Activated T-helper 1 cell treated with anti-CD3 and anti-CD28 coated beads, Interleukin-12 subunit alpha, Interleukin-12 subunit beta, Interleukin-2, Interleukin-4 antibody, amounts not matched to agents 30 ng/mL and 10 ng/mL and 1 ng/mL, durations not matched to agents 14 hours and 24 hours and 36 hours (primary cell): ENCODE measurements at regions not wholly inside any gene's neighbourhood (a gene's known extent, or its start where the extent isn't known, plus 50 kb on each side); places are given as distances from the start of the nearest gene placed in this dataset.
"Not testable (repeated sequence)": the region's sequence is repeated elsewhere in the genome, so short reads cannot be mapped to it uniquely, and the experiment has no call there.

ENCODE experiments used
- DNase-seq: peaks from one replicate; pipeline ENCODE4 v3.0.0; 2021; ENCODE audit warnings: low spot score
- H3K27ac Mint-ChIP-seq: one replicate; pipeline ENCODE4 v1.8.0; 2021; ENCODE audit warnings: mild to moderate bottlenecking, mixed read lengths
- H3K27me3 Mint-ChIP-seq: one replicate; pipeline ENCODE4 v1.8.0; 2022; ENCODE audit warnings: mild to moderate bottlenecking, moderate library complexity, mixed read lengths; ENCODE audit not compliant: insufficient read depth
- H3K36me3 Mint-ChIP-seq: one replicate; pipeline ENCODE4 v1.8.0; 2021; ENCODE audit warnings: low read depth, mixed read lengths
- H3K4me1 Mint-ChIP-seq: one replicate; pipeline ENCODE4 v1.8.0; 2021; ENCODE audit warnings: low read depth, mixed read lengths
- H3K4me3 Mint-ChIP-seq: one replicate; pipeline ENCODE4 v1.8.0; 2021; ENCODE audit warnings: mild to moderate bottlenecking, moderate library complexity, mixed read lengths
- H3K9me3 Mint-ChIP-seq: one replicate; pipeline ENCODE4 v1.8.0; 2021; ENCODE audit warnings: mixed read lengths
- intact Hi-C: fragments of 100-400 bp; cut with micrococcal nuclease; formaldehyde crosslinking; loops from one replicate; pipeline ENCODE4 v1.15.1; 2024

DNA sequence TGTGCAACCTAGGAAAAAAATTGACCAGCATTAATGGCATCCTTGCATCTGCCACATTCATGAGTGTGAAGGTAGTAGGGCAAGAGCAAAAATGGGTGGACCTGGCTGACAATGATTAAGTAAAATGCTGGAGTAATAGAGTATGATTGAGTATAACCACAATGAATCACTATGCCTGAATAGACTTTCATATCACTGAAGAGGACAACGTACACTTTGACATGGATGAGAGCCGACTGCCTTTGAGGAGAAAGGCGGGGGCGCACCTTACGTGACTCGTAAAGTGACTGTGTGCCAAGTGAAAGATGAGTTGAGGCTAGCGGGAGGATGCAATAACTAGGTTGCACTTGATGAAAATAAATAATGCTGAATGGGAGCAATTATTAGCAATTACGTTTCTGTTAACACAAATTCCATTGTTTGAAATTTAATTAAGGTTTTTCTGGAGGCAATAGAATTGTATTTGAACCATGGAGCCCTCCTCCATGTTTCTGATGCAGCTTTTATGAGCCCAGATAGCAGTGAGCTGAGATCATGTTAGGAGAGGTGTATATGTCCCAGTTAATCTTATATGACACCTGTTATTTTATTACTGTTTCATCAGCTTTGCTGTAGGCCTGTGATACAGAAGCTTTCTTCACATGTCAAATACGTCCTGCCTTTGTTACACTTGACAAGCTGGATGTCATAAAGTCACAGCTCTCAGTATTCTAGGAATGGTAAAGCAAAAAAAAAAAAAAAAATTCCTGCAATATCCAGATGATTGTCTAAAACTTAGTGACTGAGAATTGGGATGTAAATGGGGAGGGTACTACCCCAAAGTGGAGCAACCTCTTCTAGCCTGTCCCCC is 596.5 kb downstream of the NXPH1 start:
- no peaks in the 10 kb centered on the region for H3K27me3 Mint-ChIP-seq
- intact Hi-C loops: no loop called here
- no peak overlapping the region for H3K27ac Mint-ChIP-seq
- no peak overlapping the region for H3K4me3 Mint-ChIP-seq
- H3K36me3 Mint-ChIP-seq: no peaks in the 10 kb centered on the region
- H3K4me1 Mint-ChIP-seq: no peaks in the 10 kb centered on the region
- H3K9me3 Mint-ChIP-seq: peaks cover 5% of the 10 kb centered on the region
- no peak for DNase-seq

DNA sequence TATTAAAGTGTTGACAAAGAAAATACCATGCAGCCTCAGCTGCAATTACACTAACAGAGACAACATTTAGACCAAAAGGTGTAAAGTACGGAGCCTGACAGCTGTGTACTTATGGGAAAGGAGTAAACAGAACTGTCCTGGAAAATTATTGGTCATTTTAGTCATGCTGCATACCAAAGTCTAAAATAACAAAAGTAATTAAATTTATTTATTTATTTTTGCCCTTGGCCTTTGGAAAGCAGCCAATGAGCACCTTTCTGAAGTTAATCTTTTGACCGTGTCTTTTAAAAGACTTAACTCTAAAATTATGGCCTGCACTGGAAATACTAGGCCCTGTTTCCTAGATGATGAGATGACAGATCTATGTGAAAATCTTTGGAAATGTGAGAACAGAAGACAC is 597.6 kb downstream of the NXPH1 start:
- intact Hi-C loops: no loop called here
- DNase-seq: no peak
- H3K4me1 Mint-ChIP-seq: no peaks in the 10 kb centered on the region
- H3K4me3 Mint-ChIP-seq: no peak overlapping the region
- H3K36me3 Mint-ChIP-seq: no peaks in the 10 kb centered on the region
- H3K9me3 Mint-ChIP-seq: peaks cover 5% of the 10 kb centered on the region
- H3K27me3 Mint-ChIP-seq: no peaks in the 10 kb centered on the region
- no peak overlapping the region for H3K27ac Mint-ChIP-seq

DNA sequence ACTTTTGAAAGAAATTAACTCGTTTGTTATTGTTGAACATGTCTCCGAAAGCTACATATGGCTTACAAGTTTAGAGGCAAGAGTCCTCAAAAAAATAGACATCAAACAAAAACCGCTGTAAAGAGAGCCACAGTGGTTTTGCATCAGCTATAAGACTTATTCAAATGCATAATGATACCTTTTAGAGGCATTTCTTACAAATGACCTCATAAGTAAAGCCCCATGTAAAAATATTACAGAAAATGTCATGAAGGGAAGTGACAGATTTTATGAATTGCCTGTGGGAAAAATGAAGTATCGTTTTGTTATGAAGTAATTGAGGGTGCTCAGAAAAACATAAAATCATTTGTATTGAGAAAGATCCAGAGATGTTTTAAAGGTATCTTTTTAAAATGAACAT is 598.0 kb downstream of the NXPH1 start:
- no peak for DNase-seq
- intact Hi-C loops: no loop called here
- Mint-ChIP-seq H3K4me1 (no peaks in the 10 kb centered on the region), H3K27me3 (no peaks in the 10 kb centered on the region), H3K9me3 (peaks cover 5% of the 10 kb centered on the region), H3K36me3 (no peaks in the 10 kb centered on the region), H3K4me3 (no peak overlapping the region), H3K27ac (no peak overlapping the region)

DNA sequence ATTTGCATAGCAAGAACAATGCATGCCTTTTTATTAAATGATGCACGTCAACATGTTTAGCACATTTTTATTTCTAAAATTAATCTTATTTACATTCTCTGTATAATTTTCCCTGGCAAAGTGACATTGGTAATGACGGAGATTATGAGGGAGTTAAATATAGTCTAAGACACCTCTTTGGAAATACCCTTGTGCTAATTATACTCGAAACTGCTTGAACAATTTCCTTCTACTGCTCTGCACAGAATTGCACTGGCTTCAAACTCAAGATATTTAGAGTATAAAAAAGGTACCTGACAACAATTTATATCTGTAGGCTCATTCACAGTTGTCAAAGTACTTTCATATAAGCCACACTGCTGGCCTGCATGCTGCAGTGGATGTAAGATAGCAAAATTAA is 602.7 kb downstream of the NXPH1 start:
- Mint-ChIP-seq H3K4me1 (no peaks in the 10 kb centered on the region), H3K27ac (no peak overlapping the region), H3K4me3 (no peak overlapping the region), H3K36me3 (no peaks in the 10 kb centered on the region), H3K9me3 (no peaks in the 10 kb centered on the region), H3K27me3 (no peaks in the 10 kb centered on the region)
- DNase-seq: no peak
- intact Hi-C loops: no loop called here

DNA sequence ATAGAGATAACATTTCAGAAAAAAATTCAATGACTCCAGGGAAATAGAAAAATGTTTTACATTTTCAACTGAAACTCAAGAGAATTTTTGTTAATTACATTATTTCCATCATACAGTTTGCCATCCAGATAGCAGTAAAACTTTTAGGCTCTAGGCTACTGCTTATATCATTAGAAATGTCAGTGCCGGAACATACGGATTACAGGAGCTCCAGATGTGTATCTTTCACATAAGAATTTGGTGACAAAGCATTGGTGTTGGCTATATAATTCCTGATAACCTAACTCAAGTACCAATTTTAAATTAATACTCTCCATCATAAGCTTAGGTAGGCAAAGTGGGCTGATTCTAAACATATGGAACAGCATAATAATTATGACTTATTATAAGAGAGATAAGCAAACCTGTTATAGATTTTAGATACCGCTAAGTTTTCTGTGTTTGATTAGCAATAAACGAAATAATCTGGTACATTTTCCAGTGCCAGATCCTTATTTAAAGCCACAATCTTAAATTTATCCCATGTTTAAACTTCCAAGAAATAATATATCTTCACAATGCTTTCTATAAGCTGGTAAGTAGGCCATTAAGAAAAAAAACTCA is 637.9 kb downstream of the NXPH1 start:
- intact Hi-C loops: no loop called here
- H3K9me3 Mint-ChIP-seq: peaks cover 7% of the 10 kb centered on the region
- no peaks in the 10 kb centered on the region for H3K4me1 Mint-ChIP-seq
- no peak for DNase-seq
- no peak overlapping the region for H3K27ac Mint-ChIP-seq
- H3K4me3 Mint-ChIP-seq: no peak overlapping the region
- H3K36me3 Mint-ChIP-seq: no peaks in the 10 kb centered on the region
- H3K27me3 Mint-ChIP-seq: no peaks in the 10 kb centered on the region

DNA sequence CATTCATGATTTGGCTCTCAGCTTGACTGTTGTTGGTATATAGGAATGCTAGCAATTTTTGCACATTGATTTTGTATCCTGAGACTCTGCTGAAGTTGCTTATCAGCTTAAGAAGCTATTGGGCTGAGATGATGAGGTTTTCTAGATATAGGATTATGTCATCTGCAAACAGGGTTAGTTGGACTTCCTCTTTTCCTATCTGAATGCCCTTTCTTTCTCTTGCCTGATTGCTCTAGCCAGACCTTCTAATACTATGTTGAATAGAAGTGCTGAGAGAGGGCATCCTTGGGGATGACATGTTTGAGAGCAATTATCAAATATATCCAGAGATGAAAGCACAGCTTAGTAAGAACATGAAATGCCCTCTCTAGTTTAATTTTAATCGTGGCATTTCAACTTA is 642.4 kb downstream of the NXPH1 start:
- H3K36me3 Mint-ChIP-seq, H3K9me3 Mint-ChIP-seq, H3K27ac Mint-ChIP-seq, H3K4me1 Mint-ChIP-seq, intact Hi-C loops, DNase-seq, H3K4me3 Mint-ChIP-seq, H3K27me3 Mint-ChIP-seq: not testable (repeated sequence)

DNA sequence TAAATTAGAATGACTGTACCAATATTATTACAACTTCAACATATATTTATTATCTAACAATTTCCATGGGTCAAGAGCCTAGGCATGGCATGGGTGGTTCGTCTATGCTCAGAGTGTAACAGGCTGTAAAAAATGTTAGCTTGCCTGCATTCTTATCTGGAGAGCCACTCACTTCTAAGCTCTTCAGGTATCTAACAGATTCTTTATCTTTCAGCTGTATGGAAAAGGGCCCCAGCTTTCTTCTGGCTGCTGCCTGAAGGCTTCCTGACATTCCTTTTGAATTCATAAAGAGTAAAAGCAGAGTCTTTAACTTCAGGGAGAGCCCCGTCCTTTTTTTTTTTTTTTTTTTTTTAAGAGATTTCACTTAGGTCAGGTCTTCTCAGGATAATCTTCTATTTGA is 648.8 kb downstream of the NXPH1 start:
- Mint-ChIP-seq H3K4me3 (no peak overlapping the region), H3K9me3 (no peaks in the 10 kb centered on the region), H3K4me1 (no peaks in the 10 kb centered on the region), H3K27ac (no peak overlapping the region), H3K36me3 (no peaks in the 10 kb centered on the region), H3K27me3 (no peaks in the 10 kb centered on the region)
- no peak for DNase-seq
- intact Hi-C loops: no loop called here

DNA sequence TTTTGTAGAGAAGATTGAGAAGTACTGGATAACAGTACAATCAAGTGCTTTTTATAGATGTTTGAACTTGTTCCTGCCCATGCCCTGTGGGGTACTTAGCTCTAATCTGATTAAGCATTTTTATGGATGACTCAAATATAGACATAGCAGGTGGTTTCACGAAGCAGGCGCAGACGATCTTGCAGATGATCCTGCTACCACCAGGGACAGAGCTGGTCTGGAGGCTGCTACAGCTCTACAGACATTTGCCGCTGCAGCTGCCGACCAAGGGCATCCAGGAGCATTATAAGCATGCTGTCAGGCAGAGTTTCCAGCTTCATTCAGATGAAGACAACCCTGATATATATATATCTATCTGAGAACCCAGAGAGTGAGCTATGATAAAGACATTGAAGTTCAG is 650.4 kb downstream of the NXPH1 start:
- no peak for DNase-seq
- H3K9me3 Mint-ChIP-seq: no peaks in the 10 kb centered on the region
- no peak overlapping the region for H3K27ac Mint-ChIP-seq
- intact Hi-C loops: no loop called here
- H3K36me3 Mint-ChIP-seq: no peaks in the 10 kb centered on the region
- H3K4me3 Mint-ChIP-seq: no peak overlapping the region
- no peaks in the 10 kb centered on the region for H3K27me3 Mint-ChIP-seq
- no peaks in the 10 kb centered on the region for H3K4me1 Mint-ChIP-seq

DNA sequence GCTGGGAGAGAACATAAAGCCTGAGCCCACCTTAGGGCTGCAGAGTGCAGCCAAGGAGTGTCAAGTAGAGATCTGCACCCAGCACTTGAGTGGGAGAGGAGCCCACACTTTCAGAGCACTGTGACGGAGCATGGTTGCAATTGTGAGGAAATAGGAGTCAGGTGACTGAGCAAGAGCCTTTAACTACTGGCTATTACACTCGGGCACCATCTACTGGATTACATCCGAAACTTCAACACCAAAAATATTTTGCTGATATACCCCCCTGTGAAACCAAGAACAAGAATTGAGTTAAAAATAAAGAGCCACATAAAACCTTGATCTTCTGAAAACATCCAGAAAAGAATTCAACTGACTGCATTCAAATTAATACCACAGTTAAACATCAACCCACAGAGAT is 657.9 kb downstream of the NXPH1 start:
- H3K4me1 Mint-ChIP-seq: no peaks in the 10 kb centered on the region
- peaks cover 15% of the 10 kb centered on the region for H3K9me3 Mint-ChIP-seq
- intact Hi-C loops: no loop called here
- H3K36me3 Mint-ChIP-seq: no peaks in the 10 kb centered on the region
- no peak for DNase-seq
- H3K27ac Mint-ChIP-seq: no peak overlapping the region
- peaks cover 1% of the 10 kb centered on the region for H3K27me3 Mint-ChIP-seq
- no peak overlapping the region for H3K4me3 Mint-ChIP-seq

DNA sequence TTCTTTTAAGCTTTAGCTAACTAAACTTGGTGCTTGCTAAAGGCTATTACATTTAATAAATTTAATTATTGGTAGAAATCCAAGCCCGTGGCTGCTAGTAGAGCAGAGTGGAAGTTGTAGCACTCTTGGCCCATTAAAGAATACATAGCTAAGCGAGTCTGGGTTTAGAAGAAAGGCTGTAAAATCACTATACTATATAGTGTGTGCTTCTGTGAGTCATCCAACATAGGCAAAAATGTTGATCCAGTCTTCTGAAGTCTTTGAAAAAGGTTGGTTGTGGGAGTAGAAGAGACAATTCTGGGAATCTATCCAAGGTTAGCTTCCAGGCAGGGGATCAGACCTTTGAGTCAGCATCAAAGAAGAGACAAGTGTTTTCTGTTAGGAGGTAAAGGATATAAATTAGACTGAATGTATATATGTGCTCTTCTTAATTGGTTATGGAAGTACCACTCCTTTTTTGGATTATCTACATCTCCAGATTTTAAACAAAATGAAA is 664.2 kb downstream of the NXPH1 start:
- Mint-ChIP-seq H3K4me3 (no peak overlapping the region), H3K36me3 (no peaks in the 10 kb centered on the region), H3K9me3 (peaks cover 16% of the 10 kb centered on the region), H3K27me3 (no peaks in the 10 kb centered on the region), H3K4me1 (no peaks in the 10 kb centered on the region), H3K27ac (no peak overlapping the region)
- intact Hi-C loops: no loop called here
- DNase-seq: no peak

DNA sequence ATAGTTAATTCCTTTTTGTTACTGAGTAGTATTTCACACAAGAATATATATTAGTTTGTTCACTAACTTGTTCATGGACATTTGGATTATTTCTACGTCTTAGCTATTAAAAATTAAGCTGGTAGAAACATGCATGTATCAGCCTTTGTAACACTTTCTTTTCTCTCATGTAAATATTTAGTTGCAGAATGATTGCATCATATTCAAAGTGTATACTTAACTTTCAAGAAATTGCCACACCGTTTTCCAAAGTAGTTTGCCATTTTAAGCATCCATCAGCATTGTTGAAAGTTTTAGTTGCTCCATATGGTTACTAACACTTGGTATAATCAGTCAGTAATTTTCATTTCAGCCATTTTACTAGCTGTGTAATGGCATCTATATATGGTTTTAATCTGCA is 666.9 kb downstream of the NXPH1 start:
- no peak overlapping the region for H3K27ac Mint-ChIP-seq
- H3K27me3 Mint-ChIP-seq: no peaks in the 10 kb centered on the region
- H3K36me3 Mint-ChIP-seq: no peaks in the 10 kb centered on the region
- intact Hi-C loops: no loop called here
- no peak overlapping the region for H3K4me3 Mint-ChIP-seq
- DNase-seq: no peak
- H3K4me1 Mint-ChIP-seq: no peaks in the 10 kb centered on the region
- H3K9me3 Mint-ChIP-seq: peaks cover 9% of the 10 kb centered on the region

DNA sequence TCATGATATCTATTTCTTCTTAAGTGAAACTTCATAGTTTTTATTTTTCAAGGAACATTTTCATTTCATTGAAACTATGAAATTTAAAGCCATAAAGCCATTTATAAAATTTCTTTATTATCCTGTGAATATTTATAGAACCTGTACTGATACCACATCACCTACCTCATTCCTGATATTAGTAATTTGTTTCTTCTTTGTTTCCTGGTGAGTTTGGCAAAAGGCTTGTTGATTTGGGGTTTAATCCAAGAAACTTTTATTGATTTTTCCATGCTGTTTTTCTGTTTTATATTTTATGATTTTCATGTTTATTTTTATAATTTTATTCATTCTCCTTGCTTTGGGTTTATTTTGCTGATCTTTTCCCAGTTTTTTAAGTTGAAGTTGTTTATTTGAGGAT is 669.4 kb downstream of the NXPH1 start:
- H3K9me3 Mint-ChIP-seq: peaks cover 5% of the 10 kb centered on the region
- intact Hi-C loops: no loop called here
- no peak for DNase-seq
- no peaks in the 10 kb centered on the region for H3K27me3 Mint-ChIP-seq
- H3K4me1 Mint-ChIP-seq: no peaks in the 10 kb centered on the region
- no peak overlapping the region for H3K27ac Mint-ChIP-seq
- H3K36me3 Mint-ChIP-seq: no peaks in the 10 kb centered on the region
- H3K4me3 Mint-ChIP-seq: no peak overlapping the region

DNA sequence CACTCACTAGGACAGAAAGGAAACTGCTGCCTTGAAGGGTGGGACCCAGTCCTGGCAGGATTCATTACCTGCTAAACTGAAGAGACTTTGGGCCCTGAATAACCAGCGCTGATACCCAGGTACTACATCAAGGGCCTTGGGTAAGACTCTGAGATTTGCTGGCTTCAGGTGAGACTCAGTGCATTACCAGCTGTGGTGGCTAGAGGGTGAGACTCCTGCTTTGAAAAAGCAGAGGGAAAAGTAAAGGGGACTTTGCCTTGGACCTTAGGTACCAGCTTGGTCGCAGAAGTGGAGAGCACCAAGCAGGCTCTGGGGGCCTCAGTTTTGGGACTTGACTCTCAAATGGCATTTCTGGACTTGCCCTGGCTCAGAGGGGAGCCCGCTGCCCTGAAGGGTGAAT is 673.3 kb downstream of the NXPH1 start:
- Mint-ChIP-seq H3K27me3 (no peaks in the 10 kb centered on the region), H3K27ac (no peak overlapping the region), H3K9me3 (peaks cover 26% of the 10 kb centered on the region), H3K4me3 (no peak overlapping the region), H3K4me1 (no peaks in the 10 kb centered on the region), H3K36me3 (no peaks in the 10 kb centered on the region)
- no peak for DNase-seq
- intact Hi-C loops: no loop called here
